RKO (cell line): ENCODE measurements at regions not wholly inside any gene's neighbourhood (a gene's known extent, or its start where the extent isn't known, plus 50 kb on each side); places are given as distances from the start of the nearest gene placed in this dataset.
A peak's percentile ranks its signal among the peaks of the same experiment; 100 is the strongest.

Source experiments
- DNase-seq: peaks from one replicate; pipeline ENCODE4 v3.0.0-alpha.2; 2016; ENCODE audit warnings: low spot score

DNA sequence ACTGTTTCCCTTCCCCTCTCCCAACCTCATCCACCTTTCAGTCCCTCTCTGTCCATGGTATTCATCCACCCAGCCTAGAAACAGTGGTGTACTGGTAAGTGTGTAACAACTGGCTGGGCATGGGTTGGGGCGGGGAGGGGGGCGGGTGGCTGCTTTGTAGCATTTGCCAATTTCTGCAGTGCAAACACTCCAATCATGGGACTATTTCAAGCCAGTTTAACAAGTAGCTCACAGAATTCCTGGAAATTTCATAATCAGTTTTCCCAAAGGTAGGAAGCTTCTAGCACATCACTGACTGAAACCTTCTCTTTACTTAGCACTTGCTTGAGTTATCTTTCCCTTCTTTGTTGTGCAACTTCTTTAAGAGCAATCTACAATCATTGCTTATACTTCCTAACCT lies 100.8 kb upstream of the WASF3 start:
- DNase-seq: no peak

DNA sequence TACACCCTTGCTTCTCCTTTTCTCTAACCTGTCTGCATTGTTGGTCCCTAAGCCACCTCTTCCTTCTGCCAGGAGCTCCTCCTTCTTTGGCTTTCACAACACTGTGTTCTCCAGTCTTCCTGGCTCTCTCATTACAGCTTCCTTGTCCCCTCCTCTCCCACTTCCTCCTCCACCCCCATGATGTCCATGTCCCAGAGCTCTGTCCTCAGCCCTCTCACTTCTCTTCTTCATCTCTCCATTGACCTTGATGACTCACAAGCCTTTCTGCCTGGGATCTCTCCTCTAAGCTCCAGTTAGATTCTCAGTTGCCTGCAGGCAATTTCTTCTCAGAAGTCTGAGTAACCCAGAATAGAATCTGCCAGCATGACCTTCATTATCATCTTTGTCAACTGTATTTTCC lies 100.3 kb upstream of the WASF3 start:
- DNase-seq: no peak

DNA sequence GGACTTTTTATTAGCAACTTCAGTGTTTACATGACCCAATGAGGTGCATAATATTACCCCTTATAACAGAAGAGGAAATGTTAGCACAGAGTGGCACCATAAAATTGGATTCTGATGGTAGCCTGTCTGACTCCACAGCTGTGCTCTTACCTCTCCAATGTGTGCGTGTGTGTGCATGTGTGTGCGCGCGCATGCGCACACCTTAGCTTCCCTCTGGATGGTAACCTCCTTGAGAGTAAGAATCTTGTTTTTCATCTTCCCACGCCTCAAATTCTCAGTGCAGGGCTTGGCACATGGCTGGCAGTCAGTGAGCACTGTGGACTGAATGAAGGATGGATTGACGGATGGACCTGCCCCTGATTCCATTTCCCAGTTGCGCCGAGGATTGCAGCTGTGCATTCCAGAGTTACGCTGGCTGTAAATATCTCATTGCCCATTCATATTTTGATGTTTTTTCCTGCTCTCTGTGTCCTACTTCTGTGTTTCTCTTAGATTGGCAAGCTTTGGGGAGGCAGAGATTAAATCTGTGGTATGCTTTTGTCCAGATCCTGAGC lies 99.2 kb upstream of the WASF3 start:
- DNase-seq: no peak

DNA sequence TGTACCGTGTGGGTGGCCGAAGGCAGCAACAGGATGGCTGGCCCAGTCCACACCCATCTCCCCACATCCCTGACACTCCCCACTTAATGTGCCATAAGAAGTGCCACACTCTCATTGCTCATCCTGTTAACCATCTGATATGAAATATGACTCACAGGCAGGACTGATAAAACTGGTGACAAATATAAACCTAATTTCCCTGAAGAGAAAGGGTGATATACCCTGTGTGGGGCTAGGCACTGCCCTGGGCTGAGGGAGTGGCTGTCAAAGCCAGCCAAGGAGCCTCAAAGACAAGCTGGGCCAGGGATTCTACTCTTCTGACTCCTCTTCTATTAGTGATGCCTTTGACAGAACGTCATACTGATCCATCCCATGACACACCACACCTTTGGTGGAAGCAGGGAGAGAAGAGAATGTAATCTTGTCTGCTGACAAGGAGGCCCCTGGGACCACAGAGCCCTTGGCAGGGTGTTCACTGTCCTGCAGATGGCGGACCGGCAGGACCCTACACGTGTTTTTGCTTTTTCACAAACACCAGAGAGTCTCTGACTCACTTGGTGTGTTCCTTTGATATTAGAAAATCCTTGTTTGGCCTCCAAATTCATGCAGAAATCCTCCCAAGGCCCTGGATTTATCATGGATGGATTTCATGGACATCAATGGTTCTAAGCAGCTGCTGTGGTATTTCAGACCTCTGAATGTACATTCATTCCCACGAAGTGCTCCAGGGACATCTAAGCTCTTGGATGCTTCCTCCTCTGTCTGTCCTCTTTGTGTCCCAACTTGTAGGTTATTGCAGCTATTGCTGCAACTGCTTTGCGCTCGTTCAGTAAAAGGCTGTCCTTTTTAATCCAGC lies 98.0 kb upstream of the WASF3 start:
- DNase-seq: no peak

DNA sequence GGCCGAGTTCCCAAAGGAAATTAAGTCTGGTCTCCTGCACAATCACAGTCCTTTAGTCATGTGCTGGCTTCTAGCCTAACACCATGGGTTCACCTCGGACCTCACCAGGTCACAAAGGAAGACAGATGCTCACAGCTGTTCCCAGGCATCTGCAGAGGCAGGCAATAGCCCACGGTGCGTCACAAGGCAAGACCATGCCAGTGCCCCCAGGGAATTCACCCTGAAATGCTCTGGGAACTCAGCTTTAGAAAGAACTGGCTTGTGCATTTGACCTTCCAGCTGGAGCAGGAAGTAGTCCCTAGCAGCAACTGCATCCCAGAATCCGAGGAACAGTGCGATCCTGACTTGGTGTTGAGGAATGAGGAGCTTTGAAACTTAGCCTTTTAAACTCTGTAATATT lies 96.8 kb upstream of the WASF3 start:
- DNase-seq: no peak

DNA sequence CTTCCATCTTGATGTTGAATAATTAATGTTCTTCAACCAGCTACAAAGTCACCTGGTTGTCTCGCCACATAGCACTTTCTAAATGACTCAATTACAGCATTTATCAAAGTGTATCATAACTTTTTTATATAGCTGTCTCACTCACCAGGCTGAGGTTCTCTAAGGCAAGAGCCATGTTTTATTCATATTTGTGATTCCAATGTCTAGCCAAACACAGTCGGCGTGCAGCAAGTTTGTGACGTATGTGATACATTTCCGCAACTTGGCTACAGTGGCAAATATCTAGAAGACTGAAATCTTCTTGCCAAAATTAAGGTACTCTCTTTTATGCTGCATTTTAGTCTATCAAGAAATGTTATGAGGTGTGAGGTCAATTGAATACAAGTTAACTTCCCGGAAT lies 94.2 kb upstream of the WASF3 start:
- no peak for DNase-seq

DNA sequence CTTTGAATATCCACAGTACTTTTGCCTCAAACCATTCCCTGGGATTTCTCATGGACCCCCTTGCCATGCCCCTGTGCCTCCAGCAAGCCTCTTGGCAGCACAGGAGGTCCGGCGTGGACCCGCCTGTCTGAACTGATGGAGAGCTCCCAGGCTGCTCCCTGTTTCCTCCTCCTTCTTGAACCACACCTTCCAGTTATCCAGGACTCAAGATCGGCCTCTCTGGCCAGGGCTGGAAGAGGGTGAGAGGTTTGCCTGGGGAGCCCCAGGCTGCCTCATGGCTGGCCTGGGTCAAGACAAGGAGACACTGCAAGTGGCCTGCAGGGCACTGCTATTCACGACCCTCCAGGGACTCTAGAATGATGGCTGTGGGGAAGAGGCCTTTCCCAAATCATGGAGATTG lies 93.6 kb upstream of the WASF3 start:
- DNase-seq: no peak

DNA sequence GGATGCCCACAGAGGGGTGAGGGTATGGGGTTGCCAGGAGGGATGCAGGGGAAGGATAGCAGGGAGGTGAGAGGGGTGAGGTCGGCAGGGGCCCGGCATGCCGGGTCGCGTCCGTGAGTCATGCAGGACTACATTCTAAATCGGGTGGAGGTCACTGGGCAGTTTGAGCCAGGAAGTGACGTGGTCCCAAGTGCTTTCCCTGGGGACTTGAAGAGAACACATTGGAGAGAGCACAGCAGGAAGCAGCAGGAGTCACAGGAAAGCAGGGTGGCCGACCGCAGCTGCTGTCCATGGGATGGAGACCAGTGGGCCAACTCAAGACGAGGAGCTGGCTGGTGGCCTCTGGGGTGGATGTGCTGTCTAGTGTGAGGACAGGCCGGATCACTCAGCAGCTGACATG lies 92.0 kb upstream of the WASF3 start:
- no peak for DNase-seq

DNA sequence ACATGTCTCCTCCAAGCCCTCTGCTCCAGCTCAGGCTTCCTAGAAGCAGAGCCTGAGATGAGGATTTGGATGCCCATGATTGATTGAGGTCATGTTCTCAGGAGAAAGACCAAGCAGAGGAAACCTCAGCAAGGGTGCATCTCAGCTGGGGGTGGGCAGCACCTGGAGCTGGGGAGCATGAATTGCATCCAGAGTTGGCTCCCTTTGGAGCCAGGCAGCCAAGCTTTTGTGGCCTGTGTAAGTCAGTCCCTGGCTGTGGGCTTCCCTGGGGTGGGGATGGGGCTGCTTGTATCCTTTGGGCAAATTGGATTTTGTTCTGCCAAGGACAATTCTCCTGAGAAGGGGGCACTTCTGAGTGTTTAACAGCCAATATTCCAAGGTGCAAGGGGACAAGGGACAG lies 91.5 kb upstream of the WASF3 start:
- no peak for DNase-seq

DNA sequence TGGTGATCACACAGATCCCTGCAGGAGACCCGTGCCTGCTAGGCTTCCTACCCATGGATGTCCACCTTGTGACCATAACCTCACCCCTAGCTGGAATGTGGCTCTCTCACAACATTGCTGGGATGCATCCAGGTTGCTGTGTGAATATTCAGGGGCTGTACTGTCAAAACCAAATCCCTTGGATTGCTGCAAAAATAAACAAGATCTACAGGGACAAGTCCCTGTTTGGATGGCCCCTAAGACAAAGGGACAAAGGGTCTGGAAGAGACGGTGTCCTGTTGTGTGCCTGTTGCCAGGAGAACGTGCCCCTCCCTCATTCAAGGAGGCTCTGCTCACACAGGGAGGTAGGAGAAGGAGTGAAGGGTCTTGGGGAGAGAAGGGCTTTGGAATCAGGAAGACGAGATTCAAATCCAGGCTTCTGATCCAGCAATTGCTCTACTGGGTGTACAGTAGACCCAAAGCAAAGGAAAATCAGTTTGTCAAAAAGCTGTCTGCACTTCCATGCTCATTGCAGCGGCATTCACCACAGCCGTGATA lies 89.2 kb upstream of the WASF3 start:
- DNase-seq: no peak

DNA sequence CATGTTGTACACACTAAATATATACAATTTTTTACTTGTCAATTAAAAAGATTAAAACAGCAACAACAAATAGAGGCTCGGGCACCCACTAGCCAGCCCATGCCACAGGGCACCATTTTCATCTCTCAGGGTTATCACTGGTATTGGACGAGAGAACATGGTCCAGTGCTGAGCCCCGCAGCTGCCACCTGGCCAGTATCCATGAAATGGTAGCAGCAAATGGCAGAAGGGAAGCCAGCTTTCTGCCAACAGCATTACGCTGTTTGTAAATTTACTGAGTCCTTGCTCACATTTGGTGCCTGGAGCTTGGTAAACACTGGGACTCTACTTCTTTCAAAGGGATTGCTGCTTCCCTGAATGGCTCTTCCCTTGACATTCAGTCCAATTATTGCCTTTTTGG lies 87.9 kb upstream of the WASF3 start:
- no peak for DNase-seq

DNA sequence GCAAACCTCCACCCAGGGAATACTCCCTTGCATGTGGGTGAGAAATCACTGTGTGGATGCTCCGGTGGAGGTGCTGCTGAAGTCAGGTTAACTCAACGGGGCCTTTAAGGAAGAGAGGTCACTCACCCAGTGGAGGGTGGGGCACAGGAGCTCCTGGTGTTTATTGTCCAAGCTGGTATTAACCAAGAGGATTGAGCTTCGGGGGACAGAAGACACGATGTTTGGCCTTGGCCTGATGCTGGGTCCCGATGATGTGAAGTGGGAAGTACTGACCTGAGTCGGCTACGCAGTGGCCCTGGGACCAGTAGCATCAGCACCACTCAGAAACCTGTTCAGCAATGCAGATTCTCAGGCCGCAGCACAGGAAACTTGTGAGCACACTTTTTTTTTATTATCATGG lies 85.7 kb upstream of the WASF3 start:
- DNase-seq: no peak

DNA sequence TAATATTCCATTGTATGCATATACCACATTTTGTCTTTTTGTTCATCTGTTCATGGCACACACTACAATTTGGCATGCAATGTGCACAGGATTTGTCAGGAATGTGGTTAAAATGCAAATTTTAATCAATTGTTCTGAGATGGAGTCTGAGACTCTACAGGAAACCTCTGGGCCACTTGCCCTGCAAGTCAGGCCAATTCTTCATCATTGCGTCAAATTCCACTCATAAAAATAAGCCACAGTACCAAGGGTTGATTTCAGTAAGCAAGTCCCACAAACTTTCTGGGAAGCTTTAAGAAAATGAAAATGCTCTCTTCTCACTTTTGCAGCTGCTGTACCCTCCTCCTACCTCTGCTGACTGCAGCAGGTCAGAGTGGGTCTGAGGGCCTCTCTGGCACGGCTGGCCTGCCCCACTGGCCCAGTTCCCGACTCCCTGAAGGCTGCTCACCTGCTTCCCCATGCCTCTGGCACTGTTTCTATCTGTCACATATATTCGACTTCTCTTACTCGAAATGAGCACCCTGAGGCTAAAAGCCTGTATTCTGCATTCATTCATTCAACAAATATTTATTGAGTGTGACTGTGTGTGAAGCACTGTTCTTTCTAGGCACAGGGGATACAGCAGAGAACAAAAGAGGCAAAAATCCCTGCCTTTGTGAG lies 83.8 kb upstream of the WASF3 start:
- no peak for DNase-seq

DNA sequence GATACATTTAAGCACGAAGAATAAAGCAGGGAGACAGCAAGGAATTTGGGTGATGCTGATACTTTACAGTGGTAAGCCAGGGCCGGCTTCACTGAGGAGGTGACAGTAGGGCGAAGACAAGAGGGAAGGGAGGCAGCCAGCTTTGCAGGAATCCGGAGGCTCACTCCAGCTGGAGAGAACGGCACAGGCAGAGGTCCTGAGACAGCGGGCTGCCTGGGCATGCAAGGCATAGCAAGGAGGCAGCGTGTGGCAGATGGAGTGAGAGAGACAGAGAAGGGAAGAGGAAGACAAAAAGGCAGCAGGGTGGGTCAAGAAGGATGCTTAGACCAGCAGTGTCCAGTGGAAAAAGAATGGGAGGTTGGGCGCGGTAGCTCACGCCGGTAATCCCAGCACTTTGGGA lies 83.2 kb upstream of the WASF3 start:
- no peak for DNase-seq

DNA sequence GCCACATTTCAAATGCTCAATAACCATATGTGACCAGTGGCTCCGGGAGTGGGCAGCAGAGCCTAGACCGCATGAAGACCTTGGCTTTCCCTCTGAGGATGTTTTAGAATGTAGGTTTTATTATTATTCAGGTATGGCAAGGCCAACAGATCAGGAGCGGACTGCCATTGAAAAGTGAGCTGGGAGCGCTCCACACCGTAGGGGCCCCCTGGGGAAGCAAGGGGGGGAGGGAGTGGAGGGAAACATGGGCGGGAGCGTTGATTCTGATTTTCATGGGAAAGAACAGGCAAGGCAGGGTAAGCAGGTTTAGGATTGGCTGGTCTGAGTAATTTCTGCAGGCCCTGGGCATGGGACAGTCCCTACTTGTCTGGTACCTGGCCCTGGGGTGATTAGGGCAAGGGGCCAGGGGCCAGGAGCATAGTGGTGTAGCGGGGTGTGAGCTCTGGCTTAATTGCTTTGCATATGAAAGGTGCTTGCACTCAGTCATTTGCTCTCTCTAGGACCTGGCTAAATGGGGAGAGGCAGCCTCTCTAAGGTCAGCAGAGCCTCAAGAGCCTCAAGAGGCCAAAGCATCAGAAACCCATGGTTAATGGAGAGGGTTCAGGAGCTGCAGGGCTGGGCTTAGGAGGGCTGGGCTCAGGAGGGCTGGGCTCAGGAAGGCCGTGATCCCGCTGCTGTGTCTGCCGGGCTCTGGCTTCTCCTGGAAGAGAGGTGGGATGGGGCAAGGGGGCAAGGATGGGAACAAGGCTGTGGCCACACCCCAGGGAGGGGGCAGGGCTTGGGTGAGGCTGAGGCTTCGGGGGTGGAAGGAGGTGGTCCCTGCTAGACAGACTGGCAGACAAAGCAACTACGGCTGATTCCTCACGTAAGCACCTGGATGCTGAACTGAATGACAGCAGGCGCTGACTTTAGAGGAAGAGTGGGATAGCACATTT lies 82.0 kb upstream of the WASF3 start:
- DNase-seq: no peak

DNA sequence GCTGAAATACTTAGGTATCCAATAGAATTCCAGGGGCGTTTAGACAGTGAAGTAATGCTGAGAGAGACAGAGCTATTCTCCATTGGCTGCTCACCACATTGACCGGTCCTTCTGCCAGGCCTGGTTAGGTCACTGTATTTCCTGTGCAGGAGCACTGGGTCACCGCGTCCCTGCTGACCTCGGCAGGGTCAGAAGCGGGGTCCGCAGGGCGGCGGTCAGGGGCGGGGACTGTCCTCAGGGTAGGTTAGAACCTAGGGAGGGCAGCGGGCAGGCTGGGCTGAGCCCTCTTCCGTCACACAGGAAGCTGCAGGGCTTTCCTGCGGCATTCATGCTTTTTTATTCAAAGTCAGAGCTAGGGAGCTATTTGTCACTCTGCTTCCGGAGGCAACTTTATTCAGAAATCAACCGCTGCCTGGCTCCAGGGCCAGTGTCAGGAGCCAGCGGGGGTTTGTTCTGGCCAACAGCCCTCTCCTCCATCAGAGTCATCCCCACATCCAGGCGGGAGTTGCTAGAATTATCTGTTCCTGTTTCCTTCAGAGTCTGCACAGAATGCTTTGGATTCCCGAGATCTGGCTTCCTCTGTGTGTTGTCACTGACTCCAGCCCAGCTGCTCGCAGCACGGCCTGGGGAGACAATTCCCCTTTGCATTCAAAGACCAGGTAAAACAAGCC lies 81.2 kb upstream of the WASF3 start:
- no peak for DNase-seq

DNA sequence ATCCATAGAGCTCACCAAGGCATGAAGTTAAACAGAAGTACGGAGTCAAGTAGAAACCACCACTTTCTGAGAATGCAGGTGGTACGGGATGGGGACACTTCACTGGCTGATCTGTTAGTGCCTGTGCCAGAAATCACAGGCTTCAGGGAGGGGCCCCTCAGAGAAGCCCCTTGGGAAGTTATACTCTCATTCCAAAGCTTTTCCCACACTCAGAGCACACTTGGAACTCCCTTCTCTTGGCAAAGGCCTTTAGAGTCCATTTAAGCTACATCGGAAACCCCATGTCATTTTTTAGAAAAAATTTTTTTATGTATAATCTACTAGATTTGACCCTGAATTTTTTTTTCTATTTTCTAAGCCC lies 80.7 kb upstream of the WASF3 start:
- DNase-seq: no peak

DNA sequence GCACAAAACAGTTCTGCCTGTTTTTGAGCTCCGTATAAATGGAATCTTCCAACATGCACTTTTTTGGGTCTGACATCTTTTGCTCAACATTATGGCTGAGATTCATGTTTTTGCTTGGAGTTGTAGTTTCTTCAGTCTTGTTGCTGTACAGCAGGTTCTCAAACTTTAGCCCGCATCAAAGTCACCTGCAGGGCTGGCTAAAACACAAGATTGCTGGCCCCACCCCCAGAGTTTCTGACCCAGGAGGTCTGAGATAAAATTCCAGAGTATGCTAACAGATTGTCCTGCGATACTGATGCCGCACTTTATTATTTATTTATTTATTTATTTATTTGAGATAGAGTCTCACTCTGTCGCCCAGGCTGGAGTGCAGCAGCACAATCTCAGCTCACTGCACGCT lies 79.8 kb upstream of the WASF3 start:
- no peak for DNase-seq

DNA sequence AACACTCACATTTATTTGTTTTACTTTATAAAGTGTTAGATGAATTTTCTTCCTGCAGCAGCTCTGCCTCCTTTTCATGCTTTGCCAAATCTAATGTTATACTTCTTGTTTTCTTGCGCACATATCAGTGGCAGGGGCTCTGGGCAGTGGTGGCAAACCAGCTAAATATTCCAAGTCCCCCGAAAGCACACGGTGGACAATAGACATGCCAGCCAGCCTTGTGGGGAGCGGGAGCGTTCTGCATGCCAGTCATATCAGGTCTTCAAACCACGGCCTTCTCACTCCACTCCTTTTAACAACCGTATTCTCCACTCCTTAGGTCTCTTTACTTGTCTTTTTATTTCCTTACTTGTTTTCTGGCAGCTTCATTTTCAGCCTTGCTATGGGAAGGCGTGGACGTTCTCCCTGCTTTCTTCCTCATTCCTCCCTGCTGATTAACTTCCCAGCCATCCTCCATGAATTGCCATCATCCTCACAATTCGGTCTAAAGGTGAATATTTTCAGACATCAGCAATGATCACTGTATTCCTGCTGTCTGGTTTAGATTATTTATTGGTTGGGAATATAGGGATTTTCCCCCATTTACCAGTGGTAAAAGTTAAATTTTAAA lies 77.1 kb upstream of the WASF3 start:
- DNase-seq: no peak

DNA sequence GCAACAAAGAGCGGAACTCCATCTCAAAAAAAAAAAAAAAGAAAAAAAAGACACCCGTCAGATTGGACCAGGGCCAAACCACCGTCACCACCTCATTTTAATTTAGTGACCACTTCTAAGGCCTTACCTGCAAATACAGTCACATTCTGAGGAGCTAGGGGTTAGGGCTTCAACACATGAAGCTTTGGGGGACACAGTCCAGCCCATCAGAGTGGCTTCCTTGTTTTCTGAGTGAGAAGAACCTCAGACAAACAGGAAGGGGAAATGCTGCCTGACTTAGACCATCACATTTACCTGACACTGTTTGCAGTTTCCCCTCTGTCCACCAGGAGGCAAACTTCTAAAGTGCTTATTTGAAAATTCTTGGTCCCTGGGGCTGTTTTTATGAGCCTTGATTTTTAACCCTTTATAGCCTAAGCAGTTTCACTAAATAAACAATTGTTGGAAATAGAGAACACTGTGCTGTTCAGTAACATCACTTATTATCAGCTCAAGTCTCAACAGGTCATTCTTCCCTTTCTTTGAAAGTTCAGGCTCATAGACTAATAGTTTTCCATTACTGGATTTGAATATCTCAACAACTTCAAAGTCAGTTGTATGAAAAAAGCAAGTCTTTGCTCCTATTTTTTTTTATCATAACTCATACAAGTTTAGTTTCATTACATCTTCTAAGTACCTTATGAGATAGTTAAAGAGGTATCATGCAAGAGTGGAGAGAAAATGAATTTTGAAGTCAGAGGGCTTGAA lies 74.9 kb upstream of the WASF3 start:
- DNase-seq: peak; percentile 68

DNA sequence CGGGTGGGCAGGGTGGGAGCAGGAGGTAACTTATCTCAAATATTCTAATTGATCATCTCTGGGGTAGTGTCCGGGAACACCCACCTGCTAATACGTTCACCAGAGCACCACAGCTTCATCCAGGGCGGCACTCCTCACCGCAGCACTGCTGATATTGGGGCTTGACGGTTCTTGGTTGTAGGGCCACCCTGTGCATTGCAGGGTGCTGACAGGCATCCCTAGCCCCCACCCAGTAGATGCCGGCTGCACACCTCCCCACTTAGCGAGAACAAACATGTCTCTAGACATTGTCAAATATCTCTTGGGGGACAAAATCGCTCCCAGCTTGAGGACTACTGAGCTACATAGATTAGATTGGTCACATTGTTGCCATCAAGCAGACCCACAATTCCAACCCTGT lies 73.9 kb upstream of the WASF3 start:
- no peak for DNase-seq
